ENCODE measurements at regions not wholly inside any gene's neighbourhood (a gene's known extent, or its start where the extent isn't known, plus 50 kb on each side); places are given as distances from the start of the nearest gene placed in this dataset.

DNA sequence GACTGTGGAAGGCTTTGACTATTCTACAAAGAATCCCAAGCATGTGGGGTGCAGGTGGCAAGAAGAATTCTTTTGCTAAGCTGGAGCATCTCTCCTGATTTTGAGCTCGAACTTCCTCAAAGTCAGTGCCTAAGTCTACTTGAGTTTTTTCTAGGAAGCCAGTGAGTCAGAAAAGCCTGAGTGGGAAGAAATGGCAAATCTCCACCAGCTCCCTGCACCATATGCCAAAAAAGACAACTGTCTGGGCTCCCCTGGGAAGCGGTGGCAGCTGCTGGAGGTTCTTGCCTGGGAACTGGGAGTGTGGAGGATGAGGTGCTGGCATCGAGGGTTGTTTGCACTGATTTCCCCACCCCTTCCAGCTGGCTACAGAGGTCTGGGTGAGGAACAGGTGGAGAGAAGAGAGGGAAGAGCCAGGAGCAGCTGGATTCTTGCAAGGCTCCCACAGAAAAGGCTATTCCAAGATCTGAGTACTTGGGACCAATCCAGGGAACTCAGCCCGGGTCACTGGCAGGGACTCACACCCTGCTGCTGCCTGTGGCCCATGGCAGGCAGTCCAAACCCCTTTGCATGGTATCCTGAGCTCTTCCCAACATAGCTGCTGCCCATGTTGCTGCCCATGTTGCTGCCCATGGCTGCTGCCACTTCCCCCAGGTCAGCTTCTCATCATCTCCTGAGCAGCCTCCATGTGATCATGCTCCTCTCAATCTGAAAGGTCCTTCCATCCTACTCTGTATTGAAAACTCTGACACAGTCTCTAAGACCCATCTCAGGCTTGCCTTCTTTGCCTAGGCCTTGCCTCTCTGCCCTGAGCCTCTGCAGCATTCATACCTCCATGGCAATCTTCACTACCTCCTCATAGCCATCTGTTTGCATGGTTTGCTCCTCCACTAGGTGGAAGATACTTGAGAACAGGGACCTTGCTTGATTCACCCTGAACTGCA, 128.3 kb upstream of the SPATS2L start:
- no peaks in the 10 kb centered on the region for H3K9me2 ChIP-seq (replicated peaks; ENCODE audit: control insufficient read depth, low read length)
- H3K36me3 ChIP-seq (ENCODE audit: control insufficient read depth, low read length): no peaks in the 10 kb centered on the region
- H3F3A ChIP-seq (ENCODE audit: control insufficient read depth, insufficient read depth): no peaks in the 10 kb centered on the region
- H3K79me2 ChIP-seq (ENCODE audit: control insufficient read depth, low read length): no peaks in the 10 kb centered on the region
- TF ChIP-seq, protein P1, sequence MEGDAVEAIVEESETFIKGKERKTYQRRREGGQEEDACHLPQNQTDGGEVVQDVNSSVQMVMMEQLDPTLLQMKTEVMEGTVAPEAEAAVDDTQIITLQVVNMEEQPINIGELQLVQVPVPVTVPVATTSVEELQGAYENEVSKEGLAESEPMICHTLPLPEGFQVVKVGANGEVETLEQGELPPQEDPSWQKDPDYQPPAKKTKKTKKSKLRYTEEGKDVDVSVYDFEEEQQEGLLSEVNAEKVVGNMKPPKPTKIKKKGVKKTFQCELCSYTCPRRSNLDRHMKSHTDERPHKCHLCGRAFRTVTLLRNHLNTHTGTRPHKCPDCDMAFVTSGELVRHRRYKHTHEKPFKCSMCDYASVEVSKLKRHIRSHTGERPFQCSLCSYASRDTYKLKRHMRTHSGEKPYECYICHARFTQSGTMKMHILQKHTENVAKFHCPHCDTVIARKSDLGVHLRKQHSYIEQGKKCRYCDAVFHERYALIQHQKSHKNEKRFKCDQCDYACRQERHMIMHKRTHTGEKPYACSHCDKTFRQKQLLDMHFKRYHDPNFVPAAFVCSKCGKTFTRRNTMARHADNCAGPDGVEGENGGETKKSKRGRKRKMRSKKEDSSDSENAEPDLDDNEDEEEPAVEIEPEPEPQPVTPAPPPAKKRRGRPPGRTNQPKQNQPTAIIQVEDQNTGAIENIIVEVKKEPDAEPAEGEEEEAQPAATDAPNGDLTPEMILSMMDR (IDR thresholded peaks at IDR 0.05; ENCODE audit: low read depth, low read length, poor library complexity, severe bottlenecking): no peak
- no peak for TF ChIP-seq EZH2phosphoT487 (IDR thresholded peaks at IDR 0.05; ENCODE audit: borderline replicate concordance, low read length)
- no peak overlapping the region for H3K27ac ChIP-seq (ENCODE audit: low read depth, low read length)
- no peak overlapping the region for H3K4me2 ChIP-seq (ENCODE audit: low read length)
- H3K4me1 ChIP-seq (ENCODE audit: control insufficient read depth, low read length): no peaks in the 10 kb centered on the region
- no peaks in the 10 kb centered on the region for H3K27me3 ChIP-seq (ENCODE audit: control insufficient read depth, low read length)
- no peak overlapping the region for H3K4me3 ChIP-seq (ENCODE audit: low read length)
- no peaks in the 10 kb centered on the region for H4K20me1 ChIP-seq (ENCODE audit: control insufficient read depth, insufficient read depth, low read depth, low read length)
- no peaks in the 10 kb centered on the region; the same call in 1 of the 2 replicates for H3K9me3 ChIP-seq (ENCODE audit: control insufficient read depth, insufficient read depth, low read length)

DNA sequence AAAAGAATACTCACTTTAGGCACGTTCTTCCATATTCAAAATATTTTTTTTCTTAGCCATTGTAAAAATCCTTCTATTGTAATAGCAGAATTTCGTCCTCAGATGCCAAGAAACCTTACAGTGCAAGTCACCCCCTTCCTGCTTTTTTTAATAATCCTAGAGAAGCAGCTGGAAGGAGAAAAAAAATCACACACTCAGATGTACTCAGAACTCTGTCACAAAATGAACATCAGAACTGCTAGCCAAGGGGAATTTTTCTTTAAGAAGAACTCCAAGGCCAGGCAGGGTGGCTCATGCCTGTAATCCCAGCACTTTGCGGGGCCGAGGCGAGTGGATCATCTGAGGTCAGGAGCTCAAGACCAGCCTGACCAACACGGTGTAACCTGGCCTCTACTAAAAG, 127.3 kb upstream of the SPATS2L start:
- no peak for TF ChIP-seq EZH2phosphoT487 (IDR thresholded peaks at IDR 0.05; ENCODE audit: borderline replicate concordance, low read length)
- TF ChIP-seq, protein P1 (IDR thresholded peaks at IDR 0.05; ENCODE audit: low read depth, low read length, poor library complexity, severe bottlenecking): no peak
- H3K4me3 ChIP-seq (ENCODE audit: low read length): no peak overlapping the region
- no peaks in the 10 kb centered on the region for H3F3A ChIP-seq (ENCODE audit: control insufficient read depth, insufficient read depth)
- no peaks in the 10 kb centered on the region for H3K4me1 ChIP-seq (ENCODE audit: control insufficient read depth, low read length)
- no peaks in the 10 kb centered on the region; the same call in 1 of the 2 replicates for H3K9me3 ChIP-seq (ENCODE audit: control insufficient read depth, insufficient read depth, low read length)
- H3K27me3 ChIP-seq (ENCODE audit: control insufficient read depth, low read length): no peaks in the 10 kb centered on the region
- H3K4me2 ChIP-seq (ENCODE audit: low read length): no peak overlapping the region
- H4K20me1 ChIP-seq (ENCODE audit: control insufficient read depth, insufficient read depth, low read depth, low read length): no peaks in the 10 kb centered on the region
- no peaks in the 10 kb centered on the region for H3K36me3 ChIP-seq (ENCODE audit: control insufficient read depth, low read length)
- no peaks in the 10 kb centered on the region for H3K79me2 ChIP-seq (ENCODE audit: control insufficient read depth, low read length)
- no peak overlapping the region for H3K27ac ChIP-seq (ENCODE audit: low read depth, low read length)
- no peaks in the 10 kb centered on the region for H3K9me2 ChIP-seq (replicated peaks; ENCODE audit: control insufficient read depth, low read length)

DNA sequence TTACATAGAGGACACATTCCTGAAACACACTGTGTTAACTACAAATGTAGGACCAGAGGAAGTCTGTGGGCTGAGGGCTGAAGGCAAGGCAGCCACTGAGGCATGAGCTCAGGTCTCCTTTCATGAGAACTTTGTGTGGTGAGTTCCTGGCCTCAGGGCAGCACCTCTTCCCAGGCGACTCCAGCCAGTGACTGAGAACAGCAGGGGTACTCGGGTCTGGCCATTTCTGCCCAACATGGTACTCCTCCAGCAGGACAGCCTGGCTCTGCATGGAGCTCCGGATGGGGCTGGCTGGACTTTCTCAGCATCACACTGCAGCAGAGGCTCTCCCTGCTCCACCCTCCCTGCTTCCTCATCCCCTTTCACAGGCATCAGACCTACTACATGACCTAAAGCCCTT, 125.5 kb upstream of the SPATS2L start:
- Histone ChIP-seq H3K9me3 (ENCODE audit: control insufficient read depth, insufficient read depth, low read length) (no peaks in the 10 kb centered on the region), H3K27me3 (ENCODE audit: control insufficient read depth, low read length) (no peaks in the 10 kb centered on the region; the same call in 1 of the 2 replicates), H3K27ac (ENCODE audit: low read depth, low read length) (no peak overlapping the region), H3K9me2 (replicated peaks; ENCODE audit: control insufficient read depth, low read length) (no peaks in the 10 kb centered on the region), H3K36me3 (ENCODE audit: control insufficient read depth, low read length) (no peaks in the 10 kb centered on the region), H3F3A (ENCODE audit: control insufficient read depth, insufficient read depth) (no peaks in the 10 kb centered on the region), H3K4me1 (ENCODE audit: control insufficient read depth, low read length) (no peaks in the 10 kb centered on the region), H3K4me2 (ENCODE audit: low read length) (no peak overlapping the region), H4K20me1 (ENCODE audit: control insufficient read depth, insufficient read depth, low read depth, low read length) (no peaks in the 10 kb centered on the region), H3K79me2 (ENCODE audit: control insufficient read depth, low read length) (no peaks in the 10 kb centered on the region), H3K4me3 (ENCODE audit: low read length) (no peak overlapping the region)
- no peak for TF ChIP-seq EZH2phosphoT487 (IDR thresholded peaks at IDR 0.05; ENCODE audit: borderline replicate concordance, low read length)
- TF ChIP-seq, protein P1 (IDR thresholded peaks at IDR 0.05; ENCODE audit: low read depth, low read length, poor library complexity, severe bottlenecking): no peak

Measured in DOHH2 (cell line).